Sigmoid colon (tissue), 4 donors: ENCODE measurements at regions not wholly inside any gene's neighbourhood (a gene's known extent, or its start where the extent isn't known, plus 50 kb on each side); places are given as distances from the start of the nearest gene placed in this dataset.

Experiments
- CTCF ChIP-seq, 4 experiments: fragments of 450-650 bp in 3 of 4; fragments of 200-600 bp in 1 of 4; IDR thresholded peaks; one replicate each; pipeline ENCODE4 v1.5.1; 2016 to 2019; ENCODE audit warnings: antibody characterized with exemption in 4 of 4, mild to moderate bottlenecking in 3 of 4, moderate library complexity in 2 of 4
- POLR2A ChIP-seq, 2 donors: fragments of 450-650 bp; IDR thresholded peaks; one replicate each; pipeline ENCODE4 v1.6.1; 2016; ENCODE audit warnings: antibody characterized with exemption in 2 of 2, mild to moderate bottlenecking in 2 of 2, moderate library complexity in 2 of 2
- POLR2AphosphoS5 ChIP-seq, 4 donors: sonication (generic); formaldehyde crosslinking; IDR thresholded peaks; one replicate each; pipeline ENCODE4 v1.6.1; 2017; ENCODE audit warnings: antibody characterized with exemption in 4 of 4

- TF ChIP-seq CTCF (IDR thresholded peaks at IDR 0.05) (peak; percentile 81 to 85 (median 84)), POLR2A (IDR thresholded peaks at IDR 0.05) (no peak), POLR2AphosphoS5 (IDR thresholded peaks at IDR 0.05) (peak in 2 of 4 donors; percentile 36 to 39)
Measured at GRCh38 chr9:73023025-73023541, 70.2 kb upstream of the ALDH1A1 start.
